ENCODE measurements at regions not wholly inside any gene's neighbourhood (a gene's known extent, or its start where the extent isn't known, plus 50 kb on each side); places are given as distances from the start of the nearest gene placed in this dataset.

DNA sequence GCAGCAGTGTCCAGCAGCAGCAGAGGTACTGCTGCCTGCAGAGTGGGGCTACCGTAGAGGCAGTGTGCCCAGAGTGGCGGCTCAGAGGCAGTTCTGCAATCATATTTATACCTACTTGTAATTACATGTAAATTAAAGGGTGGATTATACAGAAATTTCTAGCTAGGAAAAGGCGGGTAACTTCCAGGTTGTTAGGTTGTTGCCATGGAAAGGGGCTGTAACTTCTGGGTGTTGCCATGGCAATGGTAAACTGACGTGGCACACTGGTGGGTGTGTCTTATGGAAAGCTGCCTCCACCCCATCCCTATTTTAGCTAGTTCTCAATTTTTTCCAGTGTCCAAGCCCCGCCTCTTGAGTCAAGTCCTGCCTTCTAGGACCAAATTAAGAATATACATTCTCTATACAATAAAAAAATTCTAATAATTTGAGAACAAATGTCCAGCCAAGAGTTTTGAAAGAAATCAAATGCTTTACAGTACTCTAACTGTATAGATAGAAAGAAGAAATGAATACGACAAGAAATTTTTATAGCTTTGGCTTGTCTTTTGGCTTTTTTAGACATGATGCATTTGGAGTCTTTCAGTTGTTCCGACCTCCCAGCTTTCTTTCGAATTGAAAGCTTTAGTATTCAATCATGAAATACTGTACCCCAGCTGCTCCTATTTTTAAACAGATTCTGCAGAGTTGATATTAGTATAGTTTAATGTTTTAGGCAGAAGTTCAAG, 816.6 kb downstream of the DIAPH3 start:
- Histone ChIP-seq H3K27ac (no peak overlapping the region), H3K4me3 (no peak overlapping the region)
- DNase-seq (ENCODE audit: low spot score): no peak
- TF ChIP-seq, protein P1, sequence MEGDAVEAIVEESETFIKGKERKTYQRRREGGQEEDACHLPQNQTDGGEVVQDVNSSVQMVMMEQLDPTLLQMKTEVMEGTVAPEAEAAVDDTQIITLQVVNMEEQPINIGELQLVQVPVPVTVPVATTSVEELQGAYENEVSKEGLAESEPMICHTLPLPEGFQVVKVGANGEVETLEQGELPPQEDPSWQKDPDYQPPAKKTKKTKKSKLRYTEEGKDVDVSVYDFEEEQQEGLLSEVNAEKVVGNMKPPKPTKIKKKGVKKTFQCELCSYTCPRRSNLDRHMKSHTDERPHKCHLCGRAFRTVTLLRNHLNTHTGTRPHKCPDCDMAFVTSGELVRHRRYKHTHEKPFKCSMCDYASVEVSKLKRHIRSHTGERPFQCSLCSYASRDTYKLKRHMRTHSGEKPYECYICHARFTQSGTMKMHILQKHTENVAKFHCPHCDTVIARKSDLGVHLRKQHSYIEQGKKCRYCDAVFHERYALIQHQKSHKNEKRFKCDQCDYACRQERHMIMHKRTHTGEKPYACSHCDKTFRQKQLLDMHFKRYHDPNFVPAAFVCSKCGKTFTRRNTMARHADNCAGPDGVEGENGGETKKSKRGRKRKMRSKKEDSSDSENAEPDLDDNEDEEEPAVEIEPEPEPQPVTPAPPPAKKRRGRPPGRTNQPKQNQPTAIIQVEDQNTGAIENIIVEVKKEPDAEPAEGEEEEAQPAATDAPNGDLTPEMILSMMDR (IDR thresholded peaks at IDR 0.05): no peak

DNA sequence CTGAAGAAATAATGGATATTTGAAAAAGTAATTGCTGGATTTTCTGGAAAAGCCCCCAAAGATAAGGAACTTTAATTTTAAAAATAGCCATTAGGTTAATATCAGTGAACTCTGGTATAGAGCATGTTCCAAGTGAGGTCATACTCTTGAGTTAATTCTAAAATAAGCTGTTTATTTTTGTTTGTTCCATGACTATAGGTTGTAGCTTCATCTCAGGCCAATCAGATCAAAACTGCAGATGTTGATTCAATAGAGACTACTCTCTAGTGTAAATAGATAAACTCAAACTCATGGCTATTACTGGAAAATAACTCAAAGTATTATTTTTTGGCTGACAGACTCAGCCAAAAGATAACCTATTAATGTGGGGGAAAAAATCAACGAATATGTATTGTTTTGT, 815.1 kb downstream of the DIAPH3 start:
- Histone ChIP-seq H3K27ac (no peak overlapping the region), H3K4me3 (no peak overlapping the region)
- TF ChIP-seq, protein P1 (IDR thresholded peaks at IDR 0.05): no peak
- no peak for DNase-seq (ENCODE audit: low spot score)

DNA sequence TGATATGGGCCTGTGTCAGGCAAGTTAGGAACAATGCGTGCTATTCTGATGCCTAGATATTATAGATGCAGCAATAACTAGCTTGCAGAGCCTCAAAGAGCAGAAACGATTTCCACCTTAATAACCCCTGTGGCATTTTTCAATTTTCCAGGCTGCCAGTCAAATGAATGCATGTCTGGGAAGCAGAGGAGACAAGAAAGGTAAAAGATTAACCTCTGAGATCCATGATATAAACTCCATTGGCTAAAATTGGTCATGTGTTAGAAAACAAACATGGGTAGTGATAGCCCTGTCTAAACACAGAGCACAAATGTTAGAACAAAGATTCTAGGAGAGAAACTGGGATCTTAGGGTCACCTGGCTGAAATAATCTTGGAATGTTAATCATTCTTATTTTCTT, 811.1 kb downstream of the DIAPH3 start:
- TF ChIP-seq, protein P1 (IDR thresholded peaks at IDR 0.05): no peak
- DNase-seq (ENCODE audit: low spot score): no peak
- Histone ChIP-seq H3K27ac (no peak overlapping the region), H3K4me3 (no peak overlapping the region)

DNA sequence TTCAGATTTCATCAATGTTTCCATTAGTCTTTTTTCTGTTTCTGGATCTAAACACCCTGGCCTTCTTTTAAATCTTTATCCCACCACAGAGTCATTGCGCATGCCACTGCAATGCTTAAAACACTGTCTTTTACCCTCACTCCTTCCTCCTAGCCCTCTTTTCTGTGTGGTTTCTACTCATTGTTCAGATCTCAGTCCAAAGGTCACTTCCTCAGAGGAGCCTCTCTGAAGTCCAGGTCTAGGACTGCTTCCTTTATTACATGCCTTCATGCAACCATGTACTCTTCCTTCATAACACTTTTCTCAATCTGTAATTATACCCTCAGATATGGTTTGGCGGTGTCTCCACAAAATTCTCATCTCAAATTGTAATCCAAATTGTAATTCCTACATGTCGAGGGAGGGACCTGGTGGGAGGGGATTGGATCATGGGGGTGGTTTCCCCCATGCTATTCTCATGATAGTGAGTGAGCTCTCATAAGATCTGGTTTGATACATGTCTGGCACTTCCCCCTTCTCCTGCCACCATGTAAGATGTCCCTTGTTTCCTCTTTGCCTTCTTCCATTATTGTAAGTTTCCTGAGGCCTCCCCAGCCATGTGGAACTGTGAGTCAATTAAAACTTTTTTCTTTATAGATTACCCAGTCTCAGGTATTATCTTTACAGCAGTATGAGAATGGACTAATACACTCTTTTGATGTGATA, 808.9 kb downstream of the DIAPH3 start:
- no peak overlapping the region for H3K27ac ChIP-seq
- TF ChIP-seq, protein P1 (IDR thresholded peaks at IDR 0.05): no peak

DNA sequence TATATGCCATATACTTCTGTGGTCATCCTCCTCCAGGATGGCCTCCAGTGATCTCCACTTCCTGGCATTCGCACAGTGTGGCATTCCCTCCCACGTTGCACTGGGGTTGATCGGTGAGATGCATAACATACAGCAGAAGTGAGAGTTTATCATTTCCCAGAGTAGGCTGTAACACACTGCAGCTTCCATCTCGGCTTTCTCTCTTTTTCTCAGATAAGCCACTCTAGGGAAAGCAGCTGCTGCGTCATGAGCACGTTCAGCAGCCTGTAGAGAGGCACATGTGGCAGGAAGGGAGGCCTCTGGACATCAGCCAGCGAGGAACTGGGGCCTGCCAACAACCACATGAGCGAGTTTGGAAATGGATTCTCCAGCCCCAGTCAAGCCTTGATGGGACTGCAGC, 807.1 kb downstream of the DIAPH3 start:
- H3K4me3 ChIP-seq: no peak overlapping the region
- H3K27ac ChIP-seq: peak overlapping the region in 1 of 2 donors; percentile 19
- no peak for DNase-seq (ENCODE audit: low spot score)
- TF ChIP-seq, protein P1 (IDR thresholded peaks at IDR 0.05): no peak

More for the DNA sequence above, 808.9 kb downstream of the DIAPH3 start:
- DNase-seq (ENCODE audit: low spot score): no peak
- no peak overlapping the region for H3K4me3 ChIP-seq

DNA sequence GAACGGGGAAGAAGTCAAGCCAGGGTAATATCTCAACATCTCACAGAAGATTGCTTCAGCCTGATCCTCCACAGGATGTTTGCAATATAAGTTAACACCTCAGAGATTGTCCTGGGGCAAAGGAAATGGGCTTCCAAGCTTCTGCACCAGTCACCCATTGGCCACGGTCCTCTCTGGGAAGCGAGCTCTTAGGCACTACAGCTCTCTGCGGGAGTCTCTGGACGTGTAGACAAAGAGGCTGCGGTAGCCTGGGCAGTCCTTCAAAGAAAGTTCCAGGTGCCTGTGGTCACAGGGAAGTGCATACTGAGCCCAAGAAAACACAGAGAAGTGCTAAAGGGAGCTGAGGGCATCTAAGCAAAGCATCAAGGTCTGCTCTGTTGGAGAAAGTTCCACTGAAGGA, 805.7 kb downstream of the DIAPH3 start:
- no peak overlapping the region for H3K4me3 ChIP-seq
- TF ChIP-seq, protein P1 (IDR thresholded peaks at IDR 0.05): no peak
- DNase-seq (ENCODE audit: low spot score): no peak
- H3K27ac ChIP-seq: no peak overlapping the region

DNA sequence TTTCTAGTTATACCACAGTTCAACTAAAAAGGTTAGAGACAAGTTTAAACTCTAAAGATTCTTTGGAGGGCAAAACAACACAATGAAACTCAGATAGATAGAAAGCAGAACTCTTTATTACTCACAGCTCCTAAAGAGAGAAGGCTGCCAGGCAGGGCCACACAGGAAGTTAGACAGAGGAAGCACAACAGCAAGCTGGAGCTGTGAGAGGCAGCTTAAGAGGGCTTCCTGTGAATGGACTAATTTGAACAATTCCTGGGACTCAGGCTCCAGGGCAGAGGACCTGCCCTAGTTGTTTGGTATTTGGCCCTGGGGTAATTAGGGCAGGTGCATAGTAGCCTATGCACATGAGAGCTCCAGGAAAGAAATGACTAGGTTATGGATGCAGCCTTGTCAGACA, 803.6 kb downstream of the DIAPH3 start:
- no peak for DNase-seq (ENCODE audit: low spot score)
- TF ChIP-seq, protein P1 (IDR thresholded peaks at IDR 0.05): no peak
- Histone ChIP-seq H3K27ac (no peak overlapping the region), H3K4me3 (no peak overlapping the region)
